GM19099 (cell line): ENCODE measurements at regions not wholly inside any gene's neighbourhood (a gene's known extent, or its start where the extent isn't known, plus 50 kb on each side); places are given as distances from the start of the nearest gene placed in this dataset.

Experiments
- POLR2A ChIP-seq: IDR thresholded peaks from 3 replicates; pipeline ENCODE4 v1.6.1; 2011; ENCODE audit warnings: low read depth; ENCODE audit not compliant: insufficient read length; ENCODE audit errors: extremely low read depth

GRCh38 chr5:125913200-125913599 is 510.0 kb upstream of the GRAMD2B start:
- TF ChIP-seq POLR2A = no peak

- TF ChIP-seq POLR2A = no peak
Measured at GRCh38 chr5:125914471-125914870, 508.7 kb upstream of the GRAMD2B start.

GRCh38 chr5:125926172-125926571 is 497.0 kb upstream of the GRAMD2B start:
- no peak for TF ChIP-seq POLR2A

GRCh38 chr5:125928663-125929062 is 494.5 kb upstream of the GRAMD2B start:
- TF ChIP-seq POLR2A = no peak

- TF ChIP-seq POLR2A = no peak
Measured at GRCh38 chr5:125950012-125950615, 473.1 kb upstream of the GRAMD2B start.

- TF ChIP-seq POLR2A = no peak
Measured at GRCh38 chr5:125961150-125961549, 462.1 kb upstream of the GRAMD2B start.

- TF ChIP-seq POLR2A = no peak
Measured at GRCh38 chr5:125965577-125965976, 457.6 kb upstream of the GRAMD2B start.

GRCh38 chr5:125967576-125967975 is 455.6 kb upstream of the GRAMD2B start:
- TF ChIP-seq POLR2A = no peak

GRCh38 chr5:125969011-125969813 is 454.0 kb upstream of the GRAMD2B start:
- no peak for TF ChIP-seq POLR2A

GRCh38 chr5:125969814-125970171 is 453.4 kb upstream of the GRAMD2B start:
- TF ChIP-seq POLR2A = no peak

- TF ChIP-seq POLR2A = no peak
Measured at GRCh38 chr5:125970631-125971307, 452.4 kb upstream of the GRAMD2B start.

GRCh38 chr5:125972706-125973105 is 450.5 kb upstream of the GRAMD2B start:
- TF ChIP-seq POLR2A = no peak

- TF ChIP-seq POLR2A = no peak
Measured at GRCh38 chr5:125974679-125975078, 448.5 kb upstream of the GRAMD2B start.

GRCh38 chr5:125976421-125977000 is 446.7 kb upstream of the GRAMD2B start:
- no peak for TF ChIP-seq POLR2A

GRCh38 chr5:125978015-125978414 is 445.2 kb upstream of the GRAMD2B start:
- TF ChIP-seq POLR2A = no peak
